ENCODE measurements at regions not wholly inside any gene's neighbourhood (a gene's known extent, or its start where the extent isn't known, plus 50 kb on each side); places are given as distances from the start of the nearest gene placed in this dataset.
"Not testable (repeated sequence)": the region's sequence is repeated elsewhere in the genome, so short reads cannot be mapped to it uniquely, and the experiment has no call there.

- H3K27ac ChIP-seq; DNase-seq; H3K4me1 ChIP-seq; H3K4me3 ChIP-seq; H3K9ac ChIP-seq (ENCODE audit: low read depth in 2 of 2, low read length in 2 of 2); H3K27me3 ChIP-seq; intact Hi-C loops (cut with DNase I); H3K36me3 ChIP-seq; H3K9me3 ChIP-seq: not testable (repeated sequence)
Measured at GRCh38 chr21:6499128-6499826, 4022.1 kb upstream of the TPTE start.

GRCh38 chr21:6499866-6500265 is 4021.5 kb upstream of the TPTE start:
- intact Hi-C loops (cut with DNase I); DNase-seq: not testable (repeated sequence)

GRCh38 chr21:6500681-6501080 is 4020.7 kb upstream of the TPTE start:
- H3K27ac ChIP-seq; H3K36me3 ChIP-seq; H3K9ac ChIP-seq (ENCODE audit: low read depth in 2 of 2, low read length in 2 of 2); H3K27me3 ChIP-seq; H3K9me3 ChIP-seq; DNase-seq; H3K4me1 ChIP-seq; H3K4me3 ChIP-seq; intact Hi-C loops (cut with DNase I): not testable (repeated sequence)

More at GRCh38 chr21:6499866-6500265, 4021.5 kb upstream of the TPTE start:
- H3K4me1 ChIP-seq; H3K27ac ChIP-seq; H3K9ac ChIP-seq (ENCODE audit: low read depth in 2 of 2, low read length in 2 of 2); H3K4me3 ChIP-seq; H3K27me3 ChIP-seq; H3K9me3 ChIP-seq; H3K36me3 ChIP-seq: not testable (repeated sequence)

- H3K9ac ChIP-seq (ENCODE audit: low read depth in 2 of 2, low read length in 2 of 2); H3K9me3 ChIP-seq; intact Hi-C loops (cut with DNase I); H3K4me1 ChIP-seq; H3K4me3 ChIP-seq; DNase-seq; H3K36me3 ChIP-seq; H3K27ac ChIP-seq; H3K27me3 ChIP-seq: not testable (repeated sequence)
Measured at GRCh38 chr21:6506167-6506894, 4015.1 kb upstream of the TPTE start.

- H3K9me3 ChIP-seq; H3K27me3 ChIP-seq; H3K9ac ChIP-seq (ENCODE audit: low read depth in 2 of 2, low read length in 2 of 2); H3K4me1 ChIP-seq; H3K4me3 ChIP-seq; intact Hi-C loops (cut with DNase I); H3K27ac ChIP-seq; H3K36me3 ChIP-seq; DNase-seq: not testable (repeated sequence)
Measured at GRCh38 chr21:6507632-6508031, 4013.8 kb upstream of the TPTE start.

GRCh38 chr21:6521777-6522176 is 3999.6 kb upstream of the TPTE start:
- H3K27ac ChIP-seq; H3K4me3 ChIP-seq; intact Hi-C loops (cut with DNase I); H3K9me3 ChIP-seq; H3K36me3 ChIP-seq; H3K4me1 ChIP-seq; DNase-seq; H3K27me3 ChIP-seq; H3K9ac ChIP-seq (ENCODE audit: low read depth in 2 of 2, low read length in 2 of 2): not testable (repeated sequence)

- H3K9me3 ChIP-seq; H3K27ac ChIP-seq; H3K36me3 ChIP-seq; H3K9ac ChIP-seq (ENCODE audit: low read depth in 2 of 2, low read length in 2 of 2); H3K27me3 ChIP-seq; DNase-seq; intact Hi-C loops (cut with DNase I); H3K4me3 ChIP-seq; H3K4me1 ChIP-seq: not testable (repeated sequence)
Measured at GRCh38 chr21:6526213-6526612, 3995.2 kb upstream of the TPTE start.

- DNase-seq; H3K27me3 ChIP-seq; H3K9me3 ChIP-seq; H3K9ac ChIP-seq (ENCODE audit: low read depth in 2 of 2, low read length in 2 of 2); H3K36me3 ChIP-seq; H3K27ac ChIP-seq; intact Hi-C loops (cut with DNase I); H3K4me1 ChIP-seq; H3K4me3 ChIP-seq: not testable (repeated sequence)
Measured at GRCh38 chr21:6530655-6531054, 3990.7 kb upstream of the TPTE start.

GRCh38 chr21:6533261-6533660 is 3988.1 kb upstream of the TPTE start:
- H3K4me1 ChIP-seq; H3K36me3 ChIP-seq; intact Hi-C loops (cut with DNase I); H3K27me3 ChIP-seq; H3K9me3 ChIP-seq; H3K4me3 ChIP-seq; DNase-seq; H3K27ac ChIP-seq; H3K9ac ChIP-seq (ENCODE audit: low read depth in 2 of 2, low read length in 2 of 2): not testable (repeated sequence)

- H3K27ac ChIP-seq; H3K4me3 ChIP-seq; H3K4me1 ChIP-seq; H3K9ac ChIP-seq (ENCODE audit: low read depth in 2 of 2, low read length in 2 of 2); H3K36me3 ChIP-seq; H3K9me3 ChIP-seq; H3K27me3 ChIP-seq; intact Hi-C loops (cut with DNase I); DNase-seq: not testable (repeated sequence)
Measured at GRCh38 chr21:6538320-6538719, 3983.1 kb upstream of the TPTE start.

GRCh38 chr21:6539688-6540087 is 3981.7 kb upstream of the TPTE start:
- H3K9me3 ChIP-seq; H3K4me3 ChIP-seq; DNase-seq; intact Hi-C loops (cut with DNase I); H3K27me3 ChIP-seq; H3K27ac ChIP-seq; H3K36me3 ChIP-seq; H3K9ac ChIP-seq (ENCODE audit: low read depth in 2 of 2, low read length in 2 of 2); H3K4me1 ChIP-seq: not testable (repeated sequence)

- H3K27ac ChIP-seq; H3K4me3 ChIP-seq; H3K4me1 ChIP-seq; H3K27me3 ChIP-seq; H3K9me3 ChIP-seq; H3K36me3 ChIP-seq; DNase-seq; intact Hi-C loops (cut with DNase I); H3K9ac ChIP-seq (ENCODE audit: low read depth in 2 of 2, low read length in 2 of 2): not testable (repeated sequence)
Measured at GRCh38 chr21:6541036-6541435, 3980.3 kb upstream of the TPTE start.

- DNase-seq; H3K4me3 ChIP-seq; H3K4me1 ChIP-seq; H3K27me3 ChIP-seq; H3K27ac ChIP-seq; H3K9me3 ChIP-seq; H3K36me3 ChIP-seq; H3K9ac ChIP-seq (ENCODE audit: low read depth in 2 of 2, low read length in 2 of 2); intact Hi-C loops (cut with DNase I): not testable (repeated sequence)
Measured at GRCh38 chr21:6545288-6545687, 3976.1 kb upstream of the TPTE start.

GRCh38 chr21:6551045-6551444 is 3970.3 kb upstream of the TPTE start:
- H3K4me1 ChIP-seq; H3K4me3 ChIP-seq; H3K36me3 ChIP-seq; intact Hi-C loops (cut with DNase I); DNase-seq; H3K9me3 ChIP-seq; H3K27ac ChIP-seq; H3K9ac ChIP-seq (ENCODE audit: low read depth in 2 of 2, low read length in 2 of 2); H3K27me3 ChIP-seq: not testable (repeated sequence)

Measured in colonic mucosa (tissue), 4 donors.